ENCODE measurements at regions not wholly inside any gene's neighbourhood (a gene's known extent, or its start where the extent isn't known, plus 50 kb on each side); places are given as distances from the start of the nearest gene placed in this dataset.

GRCh38 chr6:14328163-14328562, 210.6 kb downstream of the CD83 start:
- TF ChIP-seq CTCF (IDR thresholded peaks at IDR 0.05 in 4 of 5, conservative IDR thresholded peaks at IDR 0.05 in 1 of 5), result no peak
- TF ChIP-seq POLR2A (IDR thresholded peaks at IDR 0.05), result no peak
